GM19240 (cell line): ENCODE measurements at regions not wholly inside any gene's neighbourhood (a gene's known extent, or its start where the extent isn't known, plus 50 kb on each side); places are given as distances from the start of the nearest gene placed in this dataset.
"Not testable (repeated sequence)": the region's sequence is repeated elsewhere in the genome, so short reads cannot be mapped to it uniquely, and the experiment has no call there.

Experiments used
- DNase-seq: peaks from one replicate; pipeline ENCODE4 v3.0.0; 2011; ENCODE audit warnings: low spot score; ENCODE audit not compliant: insufficient read length

DNA sequence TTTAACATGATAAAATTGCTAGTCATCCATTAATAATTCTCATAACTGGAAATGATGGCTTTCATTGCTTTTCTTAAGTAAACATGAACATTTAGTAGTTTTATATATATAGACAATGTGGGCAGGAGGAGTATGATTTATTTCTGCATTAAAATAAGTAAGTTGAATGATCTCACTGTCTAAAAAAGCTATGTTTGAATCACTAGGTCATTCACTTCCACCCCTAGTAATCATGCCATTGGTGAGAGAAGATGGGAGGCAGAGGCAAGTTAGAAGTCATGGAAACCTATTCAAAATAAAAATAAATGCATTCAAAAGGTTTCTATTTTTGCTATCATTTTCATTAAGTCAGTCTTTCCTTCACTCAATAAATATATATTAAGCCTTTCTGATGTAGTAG, 226.4 kb downstream of the DUSP10 start:
- DNase-seq, result no peak

DNA sequence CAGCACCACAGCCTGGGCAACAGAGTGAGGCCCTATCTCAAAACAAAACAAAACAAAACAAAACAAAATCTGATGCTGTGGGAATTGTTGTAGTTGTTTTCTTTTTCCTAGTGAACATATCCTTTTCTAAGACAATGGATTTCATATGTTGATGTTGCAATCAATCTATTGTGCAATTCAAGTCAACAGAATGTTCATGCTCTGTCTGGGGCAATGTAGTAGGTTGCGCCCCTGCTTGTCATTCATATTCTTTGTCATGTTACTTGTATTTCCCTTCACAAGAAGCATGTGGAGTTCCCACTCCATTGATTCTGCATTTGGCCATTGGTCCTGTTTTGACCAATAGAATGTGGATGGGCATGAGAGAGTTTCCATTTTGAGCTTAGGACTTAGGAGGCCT, 223.9 kb downstream of the DUSP10 start:
- no peak for DNase-seq

DNA sequence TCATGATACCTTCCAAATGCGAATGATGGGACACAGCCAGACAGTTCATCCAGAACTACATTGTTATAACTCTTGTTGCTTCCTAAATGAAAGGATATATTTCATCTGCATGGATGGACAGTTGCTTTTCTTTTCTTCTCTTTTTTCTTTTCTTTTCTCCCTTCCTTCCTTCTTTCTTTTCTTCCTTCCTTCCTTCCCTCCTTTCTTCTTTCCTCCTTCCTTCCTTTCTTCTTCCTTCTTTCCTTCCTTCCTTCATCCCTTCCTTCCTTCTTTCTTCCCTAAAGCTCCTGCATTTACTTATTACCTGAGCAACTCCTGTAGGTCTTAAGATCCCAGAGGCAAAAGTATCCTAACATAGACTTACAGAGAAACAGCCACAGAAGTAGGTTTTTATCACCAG, 221.6 kb downstream of the DUSP10 start:
- no peak for DNase-seq

DNA sequence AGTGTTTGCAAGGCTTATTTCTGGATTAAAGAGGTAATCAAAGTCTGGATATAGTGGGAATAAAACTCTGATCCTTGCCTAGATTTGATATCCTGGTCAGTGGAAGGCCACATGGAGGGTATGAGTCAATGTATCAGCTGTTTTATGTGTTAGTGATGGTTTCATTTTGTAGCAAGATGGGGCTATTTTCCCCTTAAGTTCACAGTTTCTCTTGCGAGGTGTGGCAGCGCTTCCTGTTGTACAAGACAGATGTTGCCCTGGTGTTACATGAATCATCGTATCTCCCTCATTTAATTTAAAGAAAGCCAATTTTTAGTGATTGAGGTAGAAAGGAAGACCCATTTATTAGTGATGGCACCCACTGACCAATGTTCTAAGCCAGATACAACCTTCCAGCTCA, 220.2 kb downstream of the DUSP10 start:
- no peak for DNase-seq

DNA sequence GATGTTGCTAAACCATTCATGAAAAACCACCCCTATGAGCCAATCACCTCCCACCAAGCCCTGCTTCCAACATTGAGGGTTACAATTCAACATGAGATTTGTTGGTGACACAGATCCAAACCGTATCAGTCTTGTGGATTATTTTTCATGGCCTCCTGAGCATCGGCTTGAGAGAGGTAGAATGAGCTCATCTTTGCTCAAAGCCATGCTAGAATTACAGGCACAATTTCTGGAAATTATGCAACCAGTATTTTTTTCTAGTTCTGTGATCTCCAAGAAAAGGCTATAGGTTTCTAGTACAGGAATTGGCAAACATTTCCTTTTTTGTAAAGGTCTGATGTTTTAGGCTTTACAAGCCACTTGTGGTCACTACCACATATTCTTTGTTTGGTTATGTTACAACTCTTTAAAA, 219.4 kb downstream of the DUSP10 start:
- no peak for DNase-seq

DNA sequence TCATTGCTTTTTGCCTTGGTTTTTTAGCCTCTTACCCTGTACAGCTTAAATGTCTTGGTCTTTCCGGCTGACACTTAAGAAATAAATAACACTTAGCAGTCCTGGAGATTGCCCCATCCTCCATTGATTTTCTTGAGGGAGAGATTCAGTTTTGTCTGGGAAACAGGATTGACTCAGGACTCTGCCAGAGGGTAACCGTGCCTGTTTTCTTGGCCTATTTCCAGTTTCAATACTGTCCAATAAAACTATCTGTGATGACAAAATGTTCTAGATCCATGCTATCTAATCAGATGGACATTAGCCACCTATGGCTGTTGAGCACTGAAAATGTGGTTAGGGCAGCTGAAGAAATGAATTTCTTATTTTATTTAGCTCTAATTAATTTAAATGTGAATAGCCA, 216.1 kb downstream of the DUSP10 start:
- no peak for DNase-seq

DNA sequence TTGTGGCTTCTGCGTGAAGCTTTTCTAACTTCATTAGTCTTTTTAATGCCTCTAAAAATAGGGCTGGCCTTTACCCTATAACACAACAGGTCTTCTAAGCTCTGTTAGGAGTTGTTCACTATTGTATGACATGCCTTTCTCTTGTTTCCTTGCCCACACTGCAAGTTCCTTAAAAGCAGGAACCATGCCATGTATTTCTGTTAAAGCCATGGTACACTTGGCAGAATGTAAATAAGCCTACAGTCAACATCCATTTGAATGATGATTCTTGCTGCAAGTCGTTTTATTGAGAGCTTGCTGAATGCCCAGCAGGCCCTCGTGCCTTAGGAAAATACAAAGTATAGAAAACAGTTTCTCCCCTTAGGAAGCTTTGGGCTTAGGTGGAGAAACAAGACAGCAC, 214.6 kb downstream of the DUSP10 start:
- no peak for DNase-seq

DNA sequence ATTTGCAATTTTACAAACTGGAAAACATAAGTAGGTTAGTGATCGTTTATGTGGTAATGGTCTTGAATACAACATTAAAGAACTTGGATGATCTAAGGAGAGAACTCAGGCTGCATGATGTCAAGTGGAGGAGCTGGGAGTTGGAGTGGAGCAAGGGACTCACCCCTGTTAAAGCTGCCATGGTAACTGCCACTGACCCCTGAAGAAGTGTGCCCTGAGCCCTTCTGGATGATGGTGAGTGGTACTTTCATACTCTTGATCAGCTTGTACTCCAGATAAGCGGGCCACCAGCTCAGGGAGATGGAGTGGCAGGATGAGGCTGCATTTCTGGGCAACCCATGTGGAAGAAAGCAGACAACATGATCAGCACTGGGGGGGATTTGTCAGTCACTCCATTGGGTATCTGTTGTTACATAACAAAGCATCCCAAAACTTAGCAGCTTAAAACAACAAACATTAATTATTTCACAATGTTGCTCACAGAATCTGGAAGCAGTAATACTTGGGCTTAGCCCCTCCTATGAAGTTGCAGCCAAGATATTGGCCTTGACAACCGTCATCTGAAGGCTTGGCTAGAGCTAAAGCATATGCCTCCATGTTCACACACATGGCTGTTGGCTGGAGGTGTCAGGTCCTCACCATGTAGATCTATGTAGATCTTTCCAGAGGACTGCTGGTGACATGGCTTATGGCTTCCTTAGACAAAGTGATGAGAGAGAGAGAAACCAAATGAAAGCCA, 213.8 kb downstream of the DUSP10 start:
- no peak for DNase-seq

DNA sequence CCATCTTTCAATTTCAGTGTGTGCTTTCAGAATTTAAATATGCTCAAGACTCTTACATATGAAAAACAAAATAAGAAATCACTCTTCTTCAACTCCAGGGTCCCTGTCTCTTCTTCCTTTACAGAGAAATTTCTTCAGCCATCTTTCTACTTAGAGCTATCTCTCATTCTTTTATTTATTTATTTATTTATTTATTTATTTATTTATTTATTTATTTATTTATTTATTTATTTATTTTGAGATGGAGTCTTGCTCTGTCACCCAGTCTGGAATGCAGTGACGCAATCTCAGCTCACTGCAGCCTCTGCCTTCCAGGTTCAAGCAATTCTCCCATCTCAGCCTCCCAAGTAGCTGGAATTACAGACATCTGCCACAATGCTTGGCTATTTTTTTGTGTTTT, 211.7 kb downstream of the DUSP10 start:
- DNase-seq, result not testable (repeated sequence)

DNA sequence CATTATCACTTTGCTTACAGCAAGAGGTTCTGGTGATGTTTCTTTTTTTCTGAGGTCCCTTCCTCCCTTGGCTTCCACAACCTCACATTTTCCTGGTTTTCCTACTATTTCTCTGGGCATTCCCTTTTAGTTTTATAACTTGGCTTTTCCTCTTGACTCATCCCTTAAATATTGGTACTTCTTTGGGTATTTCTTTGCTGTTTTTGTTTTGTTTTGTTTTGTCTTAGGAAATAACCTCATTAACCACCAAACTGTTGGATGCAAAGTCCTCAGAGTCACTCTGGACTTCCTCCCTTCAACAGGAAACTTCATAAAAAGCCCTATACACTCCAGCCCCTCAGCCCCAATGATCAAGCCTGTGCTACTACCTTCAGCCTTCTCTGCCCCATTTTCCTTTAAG, 211.1 kb downstream of the DUSP10 start:
- DNase-seq, result no peak

DNA sequence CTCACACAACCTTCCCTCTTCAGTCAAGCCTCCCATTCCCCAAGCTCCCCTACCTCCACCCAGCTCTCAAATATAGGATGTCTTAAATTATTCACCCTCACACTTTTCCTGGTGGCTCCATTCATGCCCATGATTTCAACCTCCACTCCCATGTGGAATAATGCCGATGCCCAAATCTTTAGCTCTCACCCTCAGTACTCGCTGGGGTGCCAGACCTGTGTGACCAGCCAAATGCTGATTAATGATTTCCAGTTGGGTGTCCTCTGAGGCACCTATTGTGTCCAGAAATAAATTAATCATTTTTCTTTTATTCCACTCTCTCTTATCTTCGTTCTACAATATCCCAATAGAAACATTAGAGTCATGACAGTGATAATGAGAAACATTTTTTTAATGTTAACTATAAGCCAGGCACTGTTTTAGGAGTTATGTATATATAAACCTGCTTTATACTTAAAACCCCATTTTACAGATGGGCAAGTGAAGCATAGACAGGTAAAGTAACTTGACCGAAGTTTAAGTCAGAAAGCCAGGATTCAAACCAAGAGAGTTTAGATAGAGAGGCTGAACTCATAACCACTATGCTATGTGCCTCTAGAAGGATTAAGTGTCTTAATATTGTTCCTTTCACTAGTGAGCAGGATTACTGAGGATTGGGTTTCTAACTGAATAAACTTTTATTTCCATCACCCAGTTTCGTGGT, 209.7 kb downstream of the DUSP10 start:
- DNase-seq, result no peak

DNA sequence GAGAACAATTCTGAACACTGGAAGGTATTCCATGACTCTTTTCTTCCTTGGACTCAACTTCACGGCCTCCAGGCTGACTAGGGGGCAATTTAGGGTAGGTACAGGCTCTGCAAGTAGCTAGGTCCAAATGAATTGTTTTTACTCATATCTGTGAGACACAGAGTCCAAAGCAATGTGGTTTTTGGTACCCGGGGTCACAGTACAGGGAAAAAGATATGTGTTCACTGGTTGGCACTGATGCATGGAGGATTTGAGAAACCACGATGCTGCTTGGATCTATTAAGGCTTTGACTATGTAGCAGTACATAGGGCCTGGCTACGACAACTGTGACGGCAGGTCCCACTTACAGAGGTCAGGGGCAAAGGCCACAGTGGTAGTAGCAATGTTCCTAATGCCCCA, 200.6 kb downstream of the DUSP10 start:
- no peak for DNase-seq

DNA sequence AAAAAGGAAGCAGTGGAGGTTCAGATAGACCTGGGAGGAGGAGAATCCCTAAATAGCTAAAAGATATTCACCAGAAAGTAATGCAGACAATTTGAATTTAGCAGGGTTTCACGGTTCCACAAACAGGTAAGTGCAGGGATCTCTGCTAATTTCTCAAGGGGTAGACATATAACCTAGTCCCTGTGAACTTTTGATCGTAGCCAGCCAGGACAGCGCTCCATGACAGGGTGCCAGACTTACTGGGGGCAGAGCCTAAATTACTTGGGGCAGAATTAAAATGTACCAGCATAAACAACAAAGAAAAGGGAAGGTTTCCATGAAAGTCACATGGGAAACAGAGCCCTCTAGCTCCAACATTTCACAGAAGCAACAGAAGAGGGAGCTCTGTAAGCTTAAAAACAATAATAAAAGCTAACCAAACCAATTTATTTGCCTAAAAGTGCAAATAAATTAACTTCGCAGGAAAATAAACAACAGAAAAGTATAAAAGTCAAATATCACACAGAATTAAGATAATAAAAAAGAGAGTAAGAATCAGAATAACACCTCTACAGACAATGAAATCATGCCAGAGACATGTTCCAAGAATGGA, 198.3 kb downstream of the DUSP10 start:
- no peak for DNase-seq

DNA sequence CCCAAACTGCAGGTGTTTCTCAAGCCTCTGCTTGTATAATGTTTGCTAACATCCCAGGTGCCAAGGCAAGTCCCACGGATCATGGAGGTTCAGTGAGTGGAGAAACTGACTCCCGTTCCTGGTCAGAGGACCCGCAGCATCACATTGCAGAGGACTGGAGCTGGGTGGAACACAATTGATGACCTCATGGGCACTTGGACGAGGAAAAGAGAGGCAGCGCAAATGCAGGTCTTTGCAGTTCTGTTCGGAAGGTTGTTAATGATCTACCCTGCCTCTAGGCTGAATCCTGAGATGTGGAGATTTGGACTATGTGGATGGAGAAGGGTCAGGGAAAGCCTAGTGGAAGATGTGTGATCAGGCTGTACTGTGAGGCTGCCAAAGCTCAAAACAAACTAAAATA, 192.9 kb downstream of the DUSP10 start:
- DNase-seq, result no peak

DNA sequence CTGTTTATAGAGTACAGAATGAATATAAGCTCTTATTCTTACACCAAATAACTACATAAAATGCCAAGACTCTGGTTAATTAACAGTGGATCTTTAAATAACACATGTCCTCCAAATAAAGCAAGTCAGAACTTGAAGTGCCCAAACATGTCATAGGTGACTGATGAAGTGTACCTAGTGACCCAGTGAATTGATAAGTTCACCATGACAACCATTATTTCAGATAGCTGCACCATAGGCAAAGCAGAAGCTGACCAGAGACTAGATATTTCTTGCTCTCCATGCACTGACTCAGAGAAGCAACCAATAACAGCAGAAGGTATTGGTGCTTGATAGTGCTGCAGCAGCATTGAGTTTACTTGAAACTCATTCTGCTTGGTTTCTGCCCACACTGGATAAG, 192.1 kb downstream of the DUSP10 start:
- DNase-seq, result no peak

DNA sequence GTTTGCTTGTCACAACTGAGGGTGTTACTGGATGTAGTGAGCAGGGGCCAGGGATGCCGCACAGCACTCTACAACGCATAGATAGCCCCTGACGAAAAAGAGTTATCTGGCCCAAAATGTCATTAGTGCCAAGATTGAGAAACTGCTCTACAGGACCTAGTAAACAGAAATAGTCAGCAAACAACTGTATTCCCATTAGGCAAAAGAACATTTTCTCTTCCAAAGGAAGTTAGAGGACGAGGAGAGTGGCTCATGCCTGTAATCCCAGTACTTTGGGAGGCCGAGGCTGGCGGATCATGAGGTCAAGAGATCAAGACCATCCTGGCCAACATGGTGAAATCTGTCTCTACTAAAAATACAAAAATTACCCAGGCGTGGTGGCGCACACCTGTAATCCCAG, 189.1 kb downstream of the DUSP10 start:
- DNase-seq, result not testable (repeated sequence)

DNA sequence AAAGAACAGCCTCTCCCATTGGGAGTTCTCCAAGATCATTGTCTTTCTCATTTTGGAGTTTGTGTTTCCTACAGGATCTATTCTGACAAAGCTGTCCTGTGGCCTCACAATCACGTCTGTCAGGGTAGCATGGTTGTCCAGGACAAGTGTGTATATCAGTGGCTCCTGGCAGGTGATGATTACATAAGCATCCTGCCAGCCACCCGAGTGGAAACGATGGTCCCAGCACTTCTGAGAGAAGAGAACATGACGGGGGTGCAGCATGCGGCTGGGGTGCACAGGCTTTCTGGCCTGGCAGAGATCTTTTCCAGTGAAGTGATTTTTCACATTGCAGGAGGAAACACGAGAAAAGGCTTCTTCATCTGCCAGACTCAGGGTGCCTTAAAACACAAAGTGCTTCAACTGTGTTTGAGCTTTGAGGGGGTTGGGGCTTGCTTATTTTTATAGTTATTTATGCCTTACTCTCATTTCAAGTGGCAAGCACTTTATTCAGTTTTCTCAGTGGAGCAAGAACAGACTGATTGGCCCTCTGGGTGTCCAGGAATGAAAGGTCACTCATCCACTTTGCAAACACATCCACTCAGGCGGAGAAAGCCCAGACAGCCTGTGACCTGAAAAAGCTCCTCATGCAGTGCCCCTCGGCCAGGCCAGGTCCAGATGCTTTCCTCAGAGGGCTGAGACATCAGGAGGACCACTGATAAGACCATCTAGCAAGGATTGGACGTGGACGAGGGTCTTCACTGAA, 186.0 kb downstream of the DUSP10 start:
- no peak for DNase-seq

DNA sequence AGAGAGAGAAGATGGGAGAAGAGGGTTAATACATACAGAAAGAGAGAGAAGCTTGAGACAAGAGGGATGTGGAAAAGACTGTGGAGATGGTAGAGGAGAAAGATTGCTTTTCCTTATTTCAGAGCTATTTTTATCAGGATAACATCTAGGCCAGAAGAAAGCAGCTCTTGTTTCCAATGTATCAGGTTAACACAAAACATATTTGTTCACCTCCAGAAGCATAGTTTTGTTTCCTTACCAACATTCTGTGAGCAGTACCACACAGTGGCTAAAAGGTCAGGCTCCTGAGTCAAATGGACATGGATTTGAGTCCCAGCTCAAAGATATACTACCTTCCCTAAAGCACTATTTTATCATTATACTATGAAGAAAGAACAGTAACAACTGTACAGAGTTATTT, 185.5 kb downstream of the DUSP10 start:
- DNase-seq, result no peak

DNA sequence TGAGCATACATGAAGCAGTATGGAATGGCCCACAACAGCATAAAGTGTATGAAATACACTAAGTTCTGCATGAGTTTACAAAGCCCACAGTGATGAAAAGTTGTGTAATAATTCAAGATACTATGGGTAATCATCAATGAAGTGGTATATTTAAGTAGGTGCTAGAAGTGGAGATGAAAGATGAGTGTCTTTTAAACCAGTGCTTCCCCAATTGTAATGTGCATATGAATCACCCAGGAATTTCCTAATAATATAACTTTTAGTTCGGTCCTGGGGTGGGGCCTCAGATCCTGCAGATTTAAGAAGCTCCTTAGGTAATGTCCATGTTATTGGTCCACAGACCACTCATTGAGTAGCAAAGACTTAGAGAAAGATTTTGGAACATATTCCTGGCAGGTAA, 184.9 kb downstream of the DUSP10 start:
- DNase-seq, result no peak

DNA sequence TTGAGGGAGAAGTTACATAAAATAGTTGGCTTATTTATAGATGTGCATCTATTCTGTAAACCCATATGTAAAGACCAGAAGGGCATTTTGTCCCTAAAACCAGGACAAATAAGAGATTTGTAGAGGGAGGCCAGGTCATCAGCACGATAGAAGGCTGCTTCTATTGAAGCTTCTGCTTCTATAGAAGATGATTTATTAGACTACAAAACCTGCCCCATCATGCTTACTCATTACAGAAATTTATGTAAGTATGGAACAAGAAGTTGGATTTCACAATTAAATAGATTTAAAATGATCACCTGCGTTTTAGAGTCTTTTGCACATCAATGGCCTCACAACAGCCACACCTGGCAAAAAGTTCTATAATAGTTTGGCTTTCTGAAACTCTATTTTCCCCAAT, 183.5 kb downstream of the DUSP10 start:
- no peak for DNase-seq

DNA sequence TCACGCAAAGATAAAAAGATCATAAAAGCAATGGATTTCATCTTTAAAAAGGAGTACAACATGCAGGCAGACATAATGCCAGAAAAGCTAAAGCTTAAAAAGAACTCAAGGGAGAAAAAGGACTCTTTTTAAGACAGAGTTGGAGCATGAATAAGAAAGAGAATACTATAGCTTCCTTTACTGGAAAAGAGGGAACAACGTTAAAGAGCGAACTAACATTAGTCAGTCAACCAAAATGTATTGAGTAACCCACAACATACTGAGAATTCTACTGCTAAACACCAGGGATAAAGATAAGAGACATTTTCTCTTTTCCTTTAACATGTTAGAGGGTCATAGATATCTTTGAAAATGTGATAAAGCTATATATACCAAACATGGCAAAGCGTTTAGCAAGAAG, 182.0 kb downstream of the DUSP10 start:
- DNase-seq, result no peak
